Spleen (tissue), 11 donors: ENCODE measurements at regions not wholly inside any gene's neighbourhood (a gene's known extent, or its start where the extent isn't known, plus 50 kb on each side); places are given as distances from the start of the nearest gene placed in this dataset.

Experiments
- DNase-seq: peaks from one replicate; pipeline ENCODE4 v3.0.0-alpha.2; 2020
- H3K27ac ChIP-seq, 8 donors: fragments of 200-600 bp; sonication (generic) in 7 of 8; 1 replicate in 4 of 8; 2 replicates in 4 of 8; pipeline versions ENCODE4 v1.5.0 to v1.8.0; 2016 to 2021; ENCODE audit warnings: inconsistent platforms in 4 of 8, mild to moderate bottlenecking in 4 of 8, moderate library complexity in 1 of 8
- H3K27me3 ChIP-seq, 7 donors: fragments of 200-600 bp; sonication (generic) in 6 of 7; replicated peaks in 1 of 7; 1 replicate in 4 of 7; 2 replicates in 3 of 7; pipeline versions ENCODE4 v1.5.0 to v1.8.0; 2016 to 2021; ENCODE audit warnings: inconsistent platforms in 3 of 7, mild to moderate bottlenecking in 1 of 7
- H3K36me3 ChIP-seq, 6 donors: fragments of 200-600 bp; sonication (generic) in 5 of 6; 1 replicate in 4 of 6; 2 replicates in 2 of 6; pipeline versions ENCODE4 v1.5.0 to v1.8.0; 2016 to 2021; ENCODE audit warnings: inconsistent platforms in 2 of 6
- H3K4me1 ChIP-seq, 6 donors: fragments of 200-600 bp; sonication (generic) in 5 of 6; 1 replicate in 3 of 6; 2 replicates in 3 of 6; pipeline versions ENCODE4 v1.5.0 to v1.8.0; 2016 to 2021; ENCODE audit warnings: inconsistent platforms in 3 of 6
- H3K4me3 ChIP-seq, 8 donors: fragments of 200-600 bp; sonication (generic) in 7 of 8; 1 replicate in 4 of 8; 2 replicates in 4 of 8; pipeline versions ENCODE4 v1.5.0 to v1.8.0; 2016 to 2021; ENCODE audit warnings: inconsistent platforms in 4 of 8, mild to moderate bottlenecking in 4 of 8, moderate library complexity in 2 of 8
- H3K9me3 ChIP-seq, 8 donors: fragments of 200-600 bp; sonication (generic) in 7 of 8; 1 replicate in 4 of 8; 2 replicates in 4 of 8; pipeline versions ENCODE4 v1.5.0 to v1.8.0; 2016 to 2021; ENCODE audit warnings: inconsistent platforms in 4 of 8
- CTCF ChIP-seq, 11 experiments: fragments of 200-600 bp in 7 of 11; fragments of 450-650 bp in 4 of 11; sonication (generic) in 4 of 11; IDR thresholded peaks in 8 of 11; conservative IDR thresholded peaks in 3 of 11; 1 replicate in 7 of 11; 2 replicates in 4 of 11; pipeline versions ENCODE4 v1.4.0 to v1.8.0; 2016 to 2021; ENCODE audit warnings: antibody characterized with exemption in 11 of 11, inconsistent platforms in 4 of 11, mild to moderate bottlenecking in 1 of 11
- POLR2A ChIP-seq, 3 donors: fragments of 450-650 bp; IDR thresholded peaks; one replicate each; pipeline ENCODE4 v1.5.1; 2017; ENCODE audit warnings: antibody characterized with exemption in 3 of 3, mild to moderate bottlenecking in 1 of 3
- POLR2AphosphoS5 ChIP-seq, 3 donors: sonication (generic); formaldehyde crosslinking; IDR thresholded peaks; one replicate each; pipeline ENCODE4 v1.5.1; 2017; ENCODE audit warnings: antibody characterized with exemption in 3 of 3
- WGBS, 5 donors: extraction: QIAGEN DNeasy Blood & Tissue Kit in 3 of 5; methylation state at CpG; one replicate each; pipeline versions ENCODE4 v1.1.5 to v1.1.7; 2013 to 2018; 5-methylcytosine and 5-hydroxymethylcytosine counted together
- intact Hi-C: fragments of 100-400 bp; cut with DNase I; formaldehyde crosslinking; loops from one replicate; pipeline ENCODE4 v1.15.0; 2023; ENCODE audit warnings: low total_unique reads
- donor health status: healthy with polysubstance abuse.
- donor health status: DM: no; HTN: no; CAD: no; lungs with moderate emphysema.
- donor health status: DM: no; HTN: no; CAD: no.
- donor health status: Bipolar disorder and iron deficiency.
- donor health status: healthy.
- donor health status: DM: no; HTN: no; CAD: no.
- donor health status: DM: yes; HTN: yes; CAD: no.

- no peak overlapping the region for H3K4me3 ChIP-seq
- intact Hi-C loops, result no loop called here
- no peaks in the 10 kb centered on the region for H3K9me3 ChIP-seq
- H3K36me3 ChIP-seq, result no peaks in the 10 kb centered on the region
- peak in 1 of 11 experiments; percentile 18 for TF ChIP-seq CTCF (IDR thresholded peaks at IDR 0.05 in 8 of 11, conservative IDR thresholded peaks at IDR 0.05 in 3 of 11)
- no peak for TF ChIP-seq POLR2A (IDR thresholded peaks at IDR 0.05)
- no peak for TF ChIP-seq POLR2AphosphoS5 (IDR thresholded peaks at IDR 0.05)
- H3K27me3 ChIP-seq, result no peaks in the 10 kb centered on the region
- 0 to 4% (median 4%) methylated on average over 1 of the region's 1 CpG for WGBS, 5 donors
- no peak for DNase-seq
- H3K27ac ChIP-seq, result no peak overlapping the region
- no peaks in the 10 kb centered on the region for H3K4me1 ChIP-seq
These were observed 150.9 kb downstream of the CD8B2 start for GRCh38 chr2:106638043-106638442.

- Histone ChIP-seq H3K9me3 (no peaks in the 10 kb centered on the region), H3K27me3 (no peaks in the 10 kb centered on the region), H3K36me3 (no peaks in the 10 kb centered on the region), H3K4me3 (no peak overlapping the region), H3K27ac (no peak overlapping the region), H3K4me1 (no peaks in the 10 kb centered on the region)
- intact Hi-C loops, result no loop called here
- no peak for DNase-seq
- TF ChIP-seq CTCF (IDR thresholded peaks at IDR 0.05 in 8 of 11, conservative IDR thresholded peaks at IDR 0.05 in 3 of 11) (no peak), POLR2A (IDR thresholded peaks at IDR 0.05) (no peak), POLR2AphosphoS5 (IDR thresholded peaks at IDR 0.05) (no peak)
These were observed 151.4 kb downstream of the CD8B2 start for GRCh38 chr2:106638580-106638979.

- Histone ChIP-seq H3K27me3 (peaks cover 0 to 4% (median 0%) of the 10 kb centered on the region in 7 donors), H3K9me3 (no peaks in the 10 kb centered on the region), H3K27ac (no peak overlapping the region), H3K36me3 (no peaks in the 10 kb centered on the region), H3K4me3 (no peak overlapping the region), H3K4me1 (no peaks in the 10 kb centered on the region)
- intact Hi-C loops, result no loop called here
- DNase-seq, result no peak
- no peak for TF ChIP-seq POLR2AphosphoS5 (IDR thresholded peaks at IDR 0.05)
- TF ChIP-seq POLR2A (IDR thresholded peaks at IDR 0.05), result no peak
- TF ChIP-seq CTCF (IDR thresholded peaks at IDR 0.05 in 8 of 11, conservative IDR thresholded peaks at IDR 0.05 in 3 of 11), result no peak
These were observed 155.5 kb downstream of the CD8B2 start for GRCh38 chr2:106642679-106643078.

GRCh38 chr2:106644623-106645022 lies 157.5 kb downstream of the CD8B2 start:
- Histone ChIP-seq H3K9me3 (no peaks in the 10 kb centered on the region), H3K27me3 (peaks cover 0 to 4% (median 0%) of the 10 kb centered on the region in 7 donors), H3K27ac (no peak overlapping the region), H3K4me3 (no peak overlapping the region), H3K36me3 (no peaks in the 10 kb centered on the region), H3K4me1 (no peaks in the 10 kb centered on the region)
- intact Hi-C loops, result no loop called here
- no peak for DNase-seq
- WGBS, 5 donors, result 86 to 93% (median 92%) methylated on average over 4 of the region's 4 CpGs
- no peak for TF ChIP-seq POLR2AphosphoS5 (IDR thresholded peaks at IDR 0.05)
- no peak for TF ChIP-seq CTCF (IDR thresholded peaks at IDR 0.05 in 8 of 11, conservative IDR thresholded peaks at IDR 0.05 in 3 of 11)
- no peak for TF ChIP-seq POLR2A (IDR thresholded peaks at IDR 0.05)
